Prostate gland (tissue), 2 donors: ENCODE measurements at regions not wholly inside any gene's neighbourhood (a gene's known extent, or its start where the extent isn't known, plus 50 kb on each side); places are given as distances from the start of the nearest gene placed in this dataset.

Source experiments
- DNase-seq: peaks from one replicate; pipeline ENCODE4 v3.0.0-alpha.2; 2019; ENCODE audit warnings: low spot score
- H3K27ac ChIP-seq, 2 donors: fragments of 200-600 bp; sonication (generic); 2 replicates each; pipeline ENCODE4 v1.5.1; 2017 to 2019
- H3K27me3 ChIP-seq: fragments of 200-600 bp; sonication (generic); replicated peaks from 2 replicates; pipeline ENCODE4 v1.5.1; 2019; ENCODE audit not compliant: insufficient read depth
- H3K36me3 ChIP-seq, 2 donors: fragments of 200-600 bp; sonication (generic); 1 replicate in 1 of 2; 2 replicates in 1 of 2; pipeline versions ENCODE4 v1.5.1 to v1.8.1; 2017 to 2019
- H3K4me1 ChIP-seq: fragments of 200-600 bp; sonication (generic); replicated peaks from 2 replicates; pipeline ENCODE4 v1.5.1; 2019
- H3K4me3 ChIP-seq, 2 donors: fragments of 200-600 bp; sonication (generic); 2 replicates each; pipeline ENCODE4 v1.5.1; 2017 to 2019
- H3K9me3 ChIP-seq: fragments of 200-600 bp; sonication (generic); 2 replicates; pipeline ENCODE4 v1.5.1; 2017
- CTCF ChIP-seq, 4 experiments: fragments of 200-600 bp in 2 of 4; fragments of 450-650 bp in 2 of 4; sonication (generic) in 2 of 4; IDR thresholded peaks; 1 replicate in 3 of 4; 2 replicates in 1 of 4; pipeline ENCODE4 v1.5.1; 2016 to 2019; ENCODE audit warnings: antibody characterized with exemption in 4 of 4, mild to moderate bottlenecking in 2 of 4, moderate library complexity in 2 of 4
- POLR2A ChIP-seq: fragments of 450-650 bp; IDR thresholded peaks from one replicate; pipeline ENCODE4 v1.6.1; 2016; ENCODE audit warnings: antibody characterized with exemption, mild to moderate bottlenecking
- POLR2AphosphoS5 ChIP-seq: sonication (generic); formaldehyde crosslinking; IDR thresholded peaks from one replicate; pipeline ENCODE4 v1.6.1; 2017; ENCODE audit warnings: antibody characterized with exemption
- WGBS: methylation state at CpG from one replicate; pipeline ENCODE4 v1.1.5; 2018; 5-methylcytosine and 5-hydroxymethylcytosine counted together
- intact Hi-C: fragments of 100-400 bp; cut with DNase I; formaldehyde crosslinking; loops from one replicate; pipeline ENCODE4 v1.14.2; 2022

GRCh38 chr10:33942508-33942907 lies 608.0 kb upstream of the NRP1 start:
- DNase-seq, result no peak

GRCh38 chr10:33939892-33940291 lies 605.4 kb upstream of the NRP1 start:
- Histone ChIP-seq H3K27ac (no peak overlapping the region), H3K9me3 (no peaks in the 10 kb centered on the region), H3K4me1 (no peaks in the 10 kb centered on the region), H3K27me3 (no peaks in the 10 kb centered on the region), H3K36me3 (no peaks in the 10 kb centered on the region), H3K4me3 (no peak overlapping the region)
- DNase-seq, result no peak
- TF ChIP-seq CTCF (IDR thresholded peaks at IDR 0.05), result no peak
- TF ChIP-seq POLR2A, result no peak
- no peak for TF ChIP-seq POLR2AphosphoS5
- intact Hi-C loops, result no loop called here
- 46% methylated on average over 3 of the region's 3 CpGs for WGBS

More at GRCh38 chr10:33942508-33942907, 608.0 kb upstream of the NRP1 start:
- H3K4me3 ChIP-seq, result no peak overlapping the region
- no peaks in the 10 kb centered on the region for H3K9me3 ChIP-seq
- H3K36me3 ChIP-seq, result no peaks in the 10 kb centered on the region
- WGBS, result 74% methylated on average over 6 of the region's 6 CpGs
- no peak overlapping the region for H3K27ac ChIP-seq
- TF ChIP-seq CTCF (IDR thresholded peaks at IDR 0.05) (no peak), POLR2A (no peak), POLR2AphosphoS5 (no peak)
- intact Hi-C loops, result no loop called here
- no peaks in the 10 kb centered on the region for H3K4me1 ChIP-seq
- no peaks in the 10 kb centered on the region for H3K27me3 ChIP-seq

GRCh38 chr10:33939410-33939809 lies 604.9 kb upstream of the NRP1 start:
- 75% methylated on average over 4 of the region's 4 CpGs for WGBS
- H3K4me1 ChIP-seq, result no peaks in the 10 kb centered on the region
- no peak for TF ChIP-seq CTCF (IDR thresholded peaks at IDR 0.05)
- TF ChIP-seq POLR2AphosphoS5, result no peak
- TF ChIP-seq POLR2A, result no peak
- H3K27ac ChIP-seq, result no peak overlapping the region
- no peaks in the 10 kb centered on the region for H3K9me3 ChIP-seq
- no peaks in the 10 kb centered on the region for H3K27me3 ChIP-seq
- H3K4me3 ChIP-seq, result no peak overlapping the region
- intact Hi-C loops, result no loop called here
- no peak for DNase-seq
- H3K36me3 ChIP-seq, result no peaks in the 10 kb centered on the region

GRCh38 chr10:33938001-33938400 lies 603.5 kb upstream of the NRP1 start:
- Histone ChIP-seq H3K4me1 (no peaks in the 10 kb centered on the region), H3K4me3 (no peak overlapping the region), H3K27me3 (no peaks in the 10 kb centered on the region), H3K27ac (no peak overlapping the region), H3K9me3 (no peaks in the 10 kb centered on the region), H3K36me3 (no peaks in the 10 kb centered on the region)
- DNase-seq, result no peak
- TF ChIP-seq POLR2A, result no peak
- no peak for TF ChIP-seq POLR2AphosphoS5
- TF ChIP-seq CTCF (IDR thresholded peaks at IDR 0.05), result no peak
- WGBS, result 94% methylated on average over 3 of the region's 3 CpGs
- intact Hi-C loops, result no loop called here

- TF ChIP-seq POLR2AphosphoS5, result no peak
- no peak for TF ChIP-seq POLR2A
- TF ChIP-seq CTCF (IDR thresholded peaks at IDR 0.05), result no peak
- 84% methylated on average over 15 of the region's 15 CpGs for WGBS
- intact Hi-C loops, result no loop called here
These were observed 602.7 kb upstream of the NRP1 start for GRCh38 chr10:33937036-33937730.

More at GRCh38 chr10:33937036-33937730, 602.7 kb upstream of the NRP1 start:
- no peaks in the 10 kb centered on the region for H3K4me1 ChIP-seq
- H3K4me3 ChIP-seq, result no peak overlapping the region
- H3K9me3 ChIP-seq, result no peaks in the 10 kb centered on the region
- no peaks in the 10 kb centered on the region for H3K27me3 ChIP-seq
- DNase-seq, result no peak
- H3K36me3 ChIP-seq, result no peaks in the 10 kb centered on the region
- H3K27ac ChIP-seq, result no peak overlapping the region
